ENCODE measurements at regions not wholly inside any gene's neighbourhood (a gene's known extent, or its start where the extent isn't known, plus 50 kb on each side); places are given as distances from the start of the nearest gene placed in this dataset.

GRCh38 chr14:83101846-83102245 is 1568.2 kb upstream of the SEL1L start (continued):
- TF ChIP-seq ZNF462 (CRISPR knock-in tag; IDR thresholded peaks at IDR 0.05), result no peak

GRCh38 chr14:83118029-83118428 is 1584.4 kb upstream of the SEL1L start:
- Histone ChIP-seq H3K27me3 (ENCODE audit: insufficient read depth) (no peaks in the 10 kb centered on the region), H3K4me3 (no peak overlapping the region), H4K20me1 (replicated peaks; ENCODE audit: insufficient read depth) (no peaks in the 10 kb centered on the region), H3K27ac (ENCODE audit: low read depth) (no peak overlapping the region), H3K79me2 (replicated peaks; ENCODE audit: insufficient read depth) (no peaks in the 10 kb centered on the region), H2AFZ (no peak overlapping the region), H3K4me2 (no peak overlapping the region), H3K9me2 (ENCODE audit: insufficient read depth) (no peaks in the 10 kb centered on the region), H3K36me3 (ENCODE audit: insufficient read depth) (no peaks in the 10 kb centered on the region), H3F3A (replicated peaks; ENCODE audit: low read depth) (no peaks in the 10 kb centered on the region), H3K4me1 (ENCODE audit: insufficient read depth) (peaks cover 6% of the 10 kb centered on the region; the same call in 1 of the 2 replicates)
- Mint-ChIP-seq H3K36me3 (ENCODE audit: low read depth) (no peaks in the 10 kb centered on the region), H3K4me1 (no peaks in the 10 kb centered on the region; the same call in 2 of the 3 replicates), H3K4me3 (no peak overlapping the region), H3K27me3 (ENCODE audit: insufficient read depth, low read depth, poor library complexity) (no peaks in the 10 kb centered on the region), H3K9me3 (no peaks in the 10 kb centered on the region), H3K27ac (no peak overlapping the region)
- DNase-seq (ENCODE audit: low spot score) (no peak), ATAC-seq (no peak)
- TF ChIP-seq STAT1 (IDR thresholded peaks at IDR 0.05; ENCODE audit: unreplicated experiment), result no peak
- TF ChIP-seq POLR2AphosphoS5 (IDR thresholded peaks at IDR 0.05; ENCODE audit: low read depth), result no peak
- TF ChIP-seq ZNF114 (CRISPR knock-in tag; IDR thresholded peaks at IDR 0.05), result no peak
- TF ChIP-seq REST (IDR thresholded peaks at IDR 0.05; ENCODE audit: unreplicated experiment), result no peak
- TF ChIP-seq CREB1 (CRISPR knock-in tag; IDR thresholded peaks at IDR 0.05; ENCODE audit: low read depth), result no peak
- TF ChIP-seq NANOG (IDR thresholded peaks at IDR 0.05; ENCODE audit: borderline replicate concordance), result no peak
- no peak for TF ChIP-seq ZNF462 (CRISPR knock-in tag; IDR thresholded peaks at IDR 0.05)

Data from GM23338 (cell line).